HL-60 (cell line): ENCODE measurements at regions not wholly inside any gene's neighbourhood (a gene's known extent, or its start where the extent isn't known, plus 50 kb on each side); places are given as distances from the start of the nearest gene placed in this dataset.

Source experiments
- POLR2AphosphoS5 ChIP-seq: IDR thresholded peaks from 2 replicates; pipeline ENCODE4 v1.6.1; 2012; ENCODE audit warnings: low read depth
- TF ChIP-seq, protein P1 (sequence below): IDR thresholded peaks from one replicate; pipeline ENCODE4 v1.5.1; 2011; ENCODE audit warnings: low read length, control low read depth, inconsistent platforms; ENCODE audit not compliant: insufficient read depth

GRCh38 chr2:21642647-21643046 lies 518.9 kb downstream of the TDRD15 start:
- TF ChIP-seq, protein P1, sequence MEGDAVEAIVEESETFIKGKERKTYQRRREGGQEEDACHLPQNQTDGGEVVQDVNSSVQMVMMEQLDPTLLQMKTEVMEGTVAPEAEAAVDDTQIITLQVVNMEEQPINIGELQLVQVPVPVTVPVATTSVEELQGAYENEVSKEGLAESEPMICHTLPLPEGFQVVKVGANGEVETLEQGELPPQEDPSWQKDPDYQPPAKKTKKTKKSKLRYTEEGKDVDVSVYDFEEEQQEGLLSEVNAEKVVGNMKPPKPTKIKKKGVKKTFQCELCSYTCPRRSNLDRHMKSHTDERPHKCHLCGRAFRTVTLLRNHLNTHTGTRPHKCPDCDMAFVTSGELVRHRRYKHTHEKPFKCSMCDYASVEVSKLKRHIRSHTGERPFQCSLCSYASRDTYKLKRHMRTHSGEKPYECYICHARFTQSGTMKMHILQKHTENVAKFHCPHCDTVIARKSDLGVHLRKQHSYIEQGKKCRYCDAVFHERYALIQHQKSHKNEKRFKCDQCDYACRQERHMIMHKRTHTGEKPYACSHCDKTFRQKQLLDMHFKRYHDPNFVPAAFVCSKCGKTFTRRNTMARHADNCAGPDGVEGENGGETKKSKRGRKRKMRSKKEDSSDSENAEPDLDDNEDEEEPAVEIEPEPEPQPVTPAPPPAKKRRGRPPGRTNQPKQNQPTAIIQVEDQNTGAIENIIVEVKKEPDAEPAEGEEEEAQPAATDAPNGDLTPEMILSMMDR, result no peak
- TF ChIP-seq POLR2AphosphoS5, result no peak
